ENCODE measurements at regions not wholly inside any gene's neighbourhood (a gene's known extent, or its start where the extent isn't known, plus 50 kb on each side); places are given as distances from the start of the nearest gene placed in this dataset.

DNA sequence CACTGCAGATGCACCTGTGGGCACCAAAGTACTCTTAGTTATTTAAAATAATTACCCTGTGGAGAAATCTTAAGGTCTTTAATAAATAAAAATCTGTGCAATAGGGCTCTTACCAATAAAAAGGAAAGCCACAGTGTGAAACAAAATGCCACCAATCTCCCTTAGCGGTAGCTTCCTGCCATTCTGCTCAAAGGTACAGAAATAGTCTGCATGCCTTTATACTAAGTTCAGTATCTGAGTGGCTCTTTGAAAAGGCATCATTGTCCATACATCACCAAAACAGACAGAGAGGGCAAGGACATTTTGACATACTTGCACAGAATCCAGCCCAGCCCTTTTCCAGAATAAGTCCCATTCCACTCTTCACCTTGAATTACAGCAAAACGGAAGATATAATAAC is 161.0 kb downstream of the KLF12 start:
- H3K27ac ChIP-seq, result no peak overlapping the region
- H3K36me3 ChIP-seq, result no peaks in the 10 kb centered on the region
- no peaks in the 10 kb centered on the region for H3K9me3 ChIP-seq
- TF ChIP-seq, protein P1, sequence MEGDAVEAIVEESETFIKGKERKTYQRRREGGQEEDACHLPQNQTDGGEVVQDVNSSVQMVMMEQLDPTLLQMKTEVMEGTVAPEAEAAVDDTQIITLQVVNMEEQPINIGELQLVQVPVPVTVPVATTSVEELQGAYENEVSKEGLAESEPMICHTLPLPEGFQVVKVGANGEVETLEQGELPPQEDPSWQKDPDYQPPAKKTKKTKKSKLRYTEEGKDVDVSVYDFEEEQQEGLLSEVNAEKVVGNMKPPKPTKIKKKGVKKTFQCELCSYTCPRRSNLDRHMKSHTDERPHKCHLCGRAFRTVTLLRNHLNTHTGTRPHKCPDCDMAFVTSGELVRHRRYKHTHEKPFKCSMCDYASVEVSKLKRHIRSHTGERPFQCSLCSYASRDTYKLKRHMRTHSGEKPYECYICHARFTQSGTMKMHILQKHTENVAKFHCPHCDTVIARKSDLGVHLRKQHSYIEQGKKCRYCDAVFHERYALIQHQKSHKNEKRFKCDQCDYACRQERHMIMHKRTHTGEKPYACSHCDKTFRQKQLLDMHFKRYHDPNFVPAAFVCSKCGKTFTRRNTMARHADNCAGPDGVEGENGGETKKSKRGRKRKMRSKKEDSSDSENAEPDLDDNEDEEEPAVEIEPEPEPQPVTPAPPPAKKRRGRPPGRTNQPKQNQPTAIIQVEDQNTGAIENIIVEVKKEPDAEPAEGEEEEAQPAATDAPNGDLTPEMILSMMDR (IDR thresholded peaks at IDR 0.05), result no peak
- no peaks in the 10 kb centered on the region for H3K4me1 ChIP-seq
- H3K27me3 ChIP-seq, result no peaks in the 10 kb centered on the region
- no peak overlapping the region for H3K4me3 ChIP-seq
- no peak for DNase-seq (ENCODE audit: low spot score)

DNA sequence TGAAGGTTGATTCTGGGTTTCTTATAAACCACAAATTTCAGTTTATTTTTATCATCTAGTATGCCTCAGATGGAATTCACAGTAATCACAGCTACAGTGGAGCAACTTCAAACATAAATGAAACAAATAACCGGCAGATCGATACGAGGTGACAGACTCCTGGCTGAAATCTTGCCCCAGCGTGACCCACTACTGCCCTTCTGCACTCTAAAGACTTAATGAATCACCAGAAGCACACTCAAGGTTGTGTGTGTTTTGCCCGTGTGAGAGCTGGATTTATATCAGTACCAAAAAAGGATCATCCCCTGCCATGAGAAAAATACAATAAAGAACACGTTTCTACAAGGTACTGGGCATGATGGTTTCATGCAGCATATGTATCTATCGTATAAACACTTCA is 161.7 kb downstream of the KLF12 start:
- TF ChIP-seq, protein P1 (IDR thresholded peaks at IDR 0.05), result no peak
- no peaks in the 10 kb centered on the region for H3K4me1 ChIP-seq
- H3K9me3 ChIP-seq, result no peaks in the 10 kb centered on the region
- DNase-seq (ENCODE audit: low spot score), result no peak
- no peak overlapping the region for H3K27ac ChIP-seq
- H3K36me3 ChIP-seq, result no peaks in the 10 kb centered on the region
- H3K27me3 ChIP-seq, result no peaks in the 10 kb centered on the region
- no peak overlapping the region for H3K4me3 ChIP-seq

- TF ChIP-seq, protein P1 (IDR thresholded peaks at IDR 0.05), result no peak
- Histone ChIP-seq H3K27me3 (no peaks in the 10 kb centered on the region), H3K36me3 (no peaks in the 10 kb centered on the region), H3K9me3 (no peaks in the 10 kb centered on the region), H3K4me3 (no peak overlapping the region), H3K27ac (no peak overlapping the region), H3K4me1 (peaks cover 0 to 10% of the 10 kb centered on the region in 2 donors)
- DNase-seq (ENCODE audit: low spot score), result no peak
These were observed 162.7 kb downstream of the KLF12 start for GRCh38 chr13:73971481-73971880.

DNA sequence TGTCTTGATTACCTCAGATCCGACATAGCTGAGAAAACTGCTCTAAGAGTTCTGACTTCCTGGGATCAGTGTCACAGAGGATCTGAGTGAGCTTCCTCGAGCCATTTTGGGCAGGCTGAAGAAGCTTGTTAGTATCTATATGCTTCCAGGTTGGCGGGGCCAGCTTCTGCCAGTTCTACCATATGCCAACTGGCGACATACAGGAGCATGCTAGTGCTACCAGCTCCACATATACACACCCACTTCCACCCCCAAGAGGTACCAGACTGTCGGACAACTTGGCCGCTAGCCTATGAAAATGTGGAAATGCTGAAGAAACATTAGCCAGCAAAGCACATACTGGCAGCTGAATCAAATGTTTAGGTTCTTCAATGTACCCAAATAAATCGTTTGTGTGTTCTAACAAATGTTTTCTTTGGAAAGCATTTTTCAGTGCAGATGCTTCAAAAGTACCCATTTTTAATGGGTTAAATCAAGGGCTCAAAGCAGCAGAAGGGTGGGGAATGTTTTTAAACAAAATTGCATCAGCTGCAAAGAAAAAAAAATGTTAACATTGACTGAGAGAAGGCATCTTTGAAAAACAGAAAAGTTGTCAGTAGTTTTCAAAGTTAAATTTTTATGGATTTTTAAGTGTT is 163.7 kb downstream of the KLF12 start:
- H3K9me3 ChIP-seq, result no peaks in the 10 kb centered on the region
- H3K4me1 ChIP-seq, result peaks cover 0 to 18% of the 10 kb centered on the region in 2 donors
- H3K27me3 ChIP-seq, result no peaks in the 10 kb centered on the region

GRCh38 chr13:73967397-73968165 is 166.6 kb downstream of the KLF12 start:
- Histone ChIP-seq H3K27ac (no peak overlapping the region), H3K27me3 (no peaks in the 10 kb centered on the region), H3K4me1 (peaks cover 0 to 21% of the 10 kb centered on the region in 2 donors), H3K9me3 (no peaks in the 10 kb centered on the region), H3K36me3 (no peaks in the 10 kb centered on the region), H3K4me3 (no peak overlapping the region)
- TF ChIP-seq, protein P1 (IDR thresholded peaks at IDR 0.05), result no peak
- no peak for DNase-seq (ENCODE audit: low spot score)

More for the DNA sequence above, 163.7 kb downstream of the KLF12 start:
- Histone ChIP-seq H3K27ac (no peak overlapping the region), H3K4me3 (no peak overlapping the region), H3K36me3 (no peaks in the 10 kb centered on the region)
- TF ChIP-seq, protein P1 (IDR thresholded peaks at IDR 0.05), result no peak
- DNase-seq (ENCODE audit: low spot score), result no peak

Data from right atrium auricular region (tissue), 2 donors.